ENCODE measurements at regions not wholly inside any gene's neighbourhood (a gene's known extent, or its start where the extent isn't known, plus 50 kb on each side); places are given as distances from the start of the nearest gene placed in this dataset.

GRCh38 chr5:4018007-4018406 lies 422.4 kb downstream of the IRX1 start:
- ChIA-PET CTCF (no interaction called here), POLR2A (no interaction called here)
- TF ChIP-seq FOXK2 (IDR thresholded peaks at IDR 0.05) (no peak), FOXM1 (IDR thresholded peaks at IDR 0.05; ENCODE audit: borderline replicate concordance) (no peak), HDGF (IDR thresholded peaks at IDR 0.05; ENCODE audit: borderline replicate concordance) (no peak), PKNOX1 (IDR thresholded peaks at IDR 0.05) (no peak), FOXA1 (IDR thresholded peaks at IDR 0.05) (no peak), NFRKB (IDR thresholded peaks at IDR 0.05) (no peak), BHLHE40 (IDR thresholded peaks at IDR 0.05; ENCODE audit: borderline replicate concordance) (no peak), SUZ12 (IDR thresholded peaks at IDR 0.05) (no peak), ARNT (IDR thresholded peaks at IDR 0.05) (no peak), ZNF384 (IDR thresholded peaks at IDR 0.05) (no peak), CTBP1 (IDR thresholded peaks at IDR 0.05; ENCODE audit: borderline replicate concordance) (no peak), L3MBTL2 (conservative IDR thresholded peaks at IDR 0.05) (no peak), TARDBP (IDR thresholded peaks at IDR 0.05) (no peak), LEF1 (IDR thresholded peaks at IDR 0.05; ENCODE audit: borderline replicate concordance) (no peak)
- no peak for DNase-seq (ENCODE audit: extremely low spot score)

GRCh38 chr5:4019009-4019769 lies 423.6 kb downstream of the IRX1 start:
- DNase-seq (ENCODE audit: extremely low spot score): no peak
- ChIA-PET POLR2A (no interaction called here), CTCF (no interaction called here)
- no peak for TF ChIP-seq SUZ12 (IDR thresholded peaks at IDR 0.05)
- TF ChIP-seq FOXK2 (IDR thresholded peaks at IDR 0.05): no peak
- no peak for TF ChIP-seq ARNT (IDR thresholded peaks at IDR 0.05)
- TF ChIP-seq FOXM1 (IDR thresholded peaks at IDR 0.05; ENCODE audit: borderline replicate concordance): no peak
- TF ChIP-seq SP1 (IDR thresholded peaks at IDR 0.05): no peak
- no peak for TF ChIP-seq CTBP1 (IDR thresholded peaks at IDR 0.05; ENCODE audit: borderline replicate concordance)
- no peak for TF ChIP-seq BHLHE40 (IDR thresholded peaks at IDR 0.05; ENCODE audit: borderline replicate concordance)
- no peak for TF ChIP-seq NFRKB (IDR thresholded peaks at IDR 0.05)
- TF ChIP-seq ELF4 (IDR thresholded peaks at IDR 0.05): no peak
- TF ChIP-seq L3MBTL2 (conservative IDR thresholded peaks at IDR 0.05): no peak
- no peak for TF ChIP-seq FOXA1 (IDR thresholded peaks at IDR 0.05)

GRCh38 chr5:4019841-4020240 lies 424.2 kb downstream of the IRX1 start:
- DNase-seq (ENCODE audit: extremely low spot score): no peak
- CTCF ChIA-PET: no interaction called here
- no peak for TF ChIP-seq ELF4 (IDR thresholded peaks at IDR 0.05)
- TF ChIP-seq ZNF384 (IDR thresholded peaks at IDR 0.05): no peak
- no peak for TF ChIP-seq LEF1 (IDR thresholded peaks at IDR 0.05; ENCODE audit: borderline replicate concordance)
- TF ChIP-seq SP1 (IDR thresholded peaks at IDR 0.05): no peak
- TF ChIP-seq L3MBTL2 (conservative IDR thresholded peaks at IDR 0.05): no peak
- TF ChIP-seq FOXK2 (IDR thresholded peaks at IDR 0.05): no peak
- TF ChIP-seq FOXM1 (IDR thresholded peaks at IDR 0.05; ENCODE audit: borderline replicate concordance): no peak
- no peak for TF ChIP-seq NFRKB (IDR thresholded peaks at IDR 0.05)
- no peak for TF ChIP-seq ARNT (IDR thresholded peaks at IDR 0.05)
- no peak for TF ChIP-seq PKNOX1 (IDR thresholded peaks at IDR 0.05)
- no peak for TF ChIP-seq SUZ12 (IDR thresholded peaks at IDR 0.05)
- POLR2A ChIA-PET: no interaction called here

- ChIA-PET POLR2A (no interaction called here), CTCF (no interaction called here)
- TF ChIP-seq NFRKB (IDR thresholded peaks at IDR 0.05) (no peak), PKNOX1 (IDR thresholded peaks at IDR 0.05) (no peak), CTBP1 (IDR thresholded peaks at IDR 0.05; ENCODE audit: borderline replicate concordance) (no peak), FOXK2 (IDR thresholded peaks at IDR 0.05) (no peak), BHLHE40 (IDR thresholded peaks at IDR 0.05; ENCODE audit: borderline replicate concordance) (no peak), SP1 (IDR thresholded peaks at IDR 0.05) (no peak), L3MBTL2 (conservative IDR thresholded peaks at IDR 0.05) (no peak), LEF1 (IDR thresholded peaks at IDR 0.05; ENCODE audit: borderline replicate concordance) (no peak), ELF4 (IDR thresholded peaks at IDR 0.05) (no peak), ZNF384 (IDR thresholded peaks at IDR 0.05) (no peak), TARDBP (IDR thresholded peaks at IDR 0.05) (no peak), FOXM1 (IDR thresholded peaks at IDR 0.05; ENCODE audit: borderline replicate concordance) (no peak), FOXA1 (IDR thresholded peaks at IDR 0.05) (no peak)
- no peak for DNase-seq (ENCODE audit: extremely low spot score)
Measured at GRCh38 chr5:4020400-4020799, 424.8 kb downstream of the IRX1 start.

- TF ChIP-seq SP1 (IDR thresholded peaks at IDR 0.05) (no peak), TARDBP (IDR thresholded peaks at IDR 0.05) (no peak), ZNF384 (IDR thresholded peaks at IDR 0.05) (no peak), FOXK2 (IDR thresholded peaks at IDR 0.05) (no peak), NFRKB (IDR thresholded peaks at IDR 0.05) (no peak), CTBP1 (IDR thresholded peaks at IDR 0.05; ENCODE audit: borderline replicate concordance) (no peak), ELF4 (IDR thresholded peaks at IDR 0.05) (no peak), SUZ12 (IDR thresholded peaks at IDR 0.05) (no peak), LEF1 (IDR thresholded peaks at IDR 0.05; ENCODE audit: borderline replicate concordance) (no peak), BHLHE40 (IDR thresholded peaks at IDR 0.05; ENCODE audit: borderline replicate concordance) (no peak), FOXA1 (IDR thresholded peaks at IDR 0.05) (no peak)
- ChIA-PET POLR2A (no interaction called here), CTCF (no interaction called here)
- DNase-seq (ENCODE audit: extremely low spot score): no peak
Measured at GRCh38 chr5:4022056-4022670, 426.5 kb downstream of the IRX1 start.

Measured in HEK293T (cell line).